GM18867 (cell line): ENCODE measurements at regions not wholly inside any gene's neighbourhood (a gene's known extent, or its start where the extent isn't known, plus 50 kb on each side); places are given as distances from the start of the nearest gene placed in this dataset.
"Not testable (repeated sequence)": the region's sequence is repeated elsewhere in the genome, so short reads cannot be mapped to it uniquely, and the experiment has no call there.

Source experiments
- ATAC-seq: cut with Tn5 transposase; IDR thresholded peaks from one replicate; pipeline ENCODE4 v1.9.1; 2021; ENCODE audit warnings: mild to moderate bottlenecking, moderate library complexity; ENCODE audit not compliant: unreplicated experiment

DNA sequence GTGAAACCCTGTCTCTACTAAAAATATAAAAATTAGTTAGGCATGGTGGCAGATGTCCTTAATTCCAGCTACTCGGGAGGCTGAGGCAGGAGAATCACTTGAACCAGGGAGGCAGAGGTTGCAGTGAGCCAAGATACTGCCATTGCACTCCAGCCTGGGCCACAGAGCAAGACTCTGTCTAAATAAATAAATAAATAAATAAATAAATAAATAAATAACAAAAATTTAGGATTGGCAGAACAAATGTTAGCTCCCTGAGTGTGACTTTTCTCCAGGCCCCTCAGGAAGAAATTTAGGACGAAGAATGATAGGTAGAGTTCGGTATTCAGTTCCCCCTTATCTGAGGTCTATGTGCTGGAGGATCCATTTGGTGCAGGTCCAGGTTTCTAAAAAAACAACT is 181.2 kb downstream of the CD47 start:
- ATAC-seq, result not testable (repeated sequence)

DNA sequence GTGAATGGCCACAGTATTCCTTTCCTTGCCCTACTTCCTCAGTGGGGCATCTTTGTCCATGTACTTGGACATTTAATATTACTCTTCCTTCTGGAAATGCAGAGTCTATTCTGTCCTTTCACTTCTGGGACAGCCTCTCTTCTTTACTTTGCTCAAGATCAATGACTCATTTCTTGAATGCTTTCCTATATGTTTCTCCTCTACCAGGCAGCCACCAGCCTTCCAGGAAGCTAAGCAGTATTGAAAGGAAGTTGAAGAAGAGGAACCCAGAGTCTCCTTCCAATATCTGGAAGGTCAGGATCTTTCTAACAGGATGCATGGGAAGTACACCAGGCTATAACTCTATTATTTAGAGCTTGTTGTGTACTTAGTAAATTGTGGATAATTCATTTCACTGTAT is 182.8 kb downstream of the CD47 start:
- ATAC-seq, result no peak

DNA sequence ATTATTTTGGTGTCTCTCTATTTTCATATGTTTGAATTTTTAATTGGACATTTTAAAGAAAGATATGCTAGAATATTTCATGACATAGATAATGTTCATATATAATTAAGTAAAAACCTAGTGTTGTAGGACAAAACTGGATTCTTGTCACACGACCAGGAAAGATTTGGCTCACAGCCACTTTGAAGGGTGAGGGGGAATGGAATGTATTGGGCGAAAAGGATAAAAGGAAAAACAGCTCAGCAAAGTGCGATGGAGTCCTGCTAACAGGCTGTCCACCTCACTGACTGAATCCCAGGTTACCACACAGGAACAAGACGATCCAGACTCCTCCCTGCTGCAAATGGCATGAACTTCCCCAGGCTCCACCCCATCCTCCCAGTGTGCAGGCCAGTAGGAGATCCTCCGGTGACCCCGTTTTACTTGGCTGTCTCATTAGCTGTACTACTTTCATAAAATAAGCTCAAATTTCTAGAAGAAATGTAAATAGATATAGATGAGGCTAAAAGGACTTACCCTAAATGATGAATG is 186.2 kb downstream of the CD47 start:
- ATAC-seq, result no peak

DNA sequence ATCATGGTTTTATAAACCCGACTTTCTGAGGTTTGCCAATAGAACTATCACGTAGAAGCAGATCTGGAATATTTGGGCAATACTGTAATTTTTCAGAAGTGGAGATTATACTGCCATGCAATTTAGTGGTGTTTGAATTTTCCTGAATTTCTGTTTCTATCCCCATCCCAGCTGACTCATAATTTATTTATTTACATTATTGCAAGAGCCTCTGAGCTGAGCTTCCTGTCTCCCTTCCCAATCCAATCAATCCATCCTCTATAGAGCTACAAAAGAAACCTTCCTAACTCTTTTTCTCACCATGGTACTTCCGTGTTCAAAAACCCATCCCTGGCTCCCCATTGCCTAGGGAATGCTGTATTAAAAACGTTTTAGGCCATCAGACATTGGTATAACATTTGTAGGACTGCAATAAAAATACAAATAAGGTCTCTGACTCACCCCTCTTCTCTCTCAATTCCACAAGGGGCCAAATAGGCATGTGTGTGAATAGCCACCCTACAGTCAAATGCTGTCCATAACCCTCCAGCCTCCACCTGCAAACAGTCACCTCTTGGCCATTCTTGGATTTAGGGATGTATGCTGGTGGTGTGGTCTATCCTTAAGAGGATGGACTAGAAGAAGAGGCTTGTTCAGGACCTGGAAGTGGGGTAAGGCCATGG is 190.7 kb downstream of the CD47 start:
- ATAC-seq, result no peak

DNA sequence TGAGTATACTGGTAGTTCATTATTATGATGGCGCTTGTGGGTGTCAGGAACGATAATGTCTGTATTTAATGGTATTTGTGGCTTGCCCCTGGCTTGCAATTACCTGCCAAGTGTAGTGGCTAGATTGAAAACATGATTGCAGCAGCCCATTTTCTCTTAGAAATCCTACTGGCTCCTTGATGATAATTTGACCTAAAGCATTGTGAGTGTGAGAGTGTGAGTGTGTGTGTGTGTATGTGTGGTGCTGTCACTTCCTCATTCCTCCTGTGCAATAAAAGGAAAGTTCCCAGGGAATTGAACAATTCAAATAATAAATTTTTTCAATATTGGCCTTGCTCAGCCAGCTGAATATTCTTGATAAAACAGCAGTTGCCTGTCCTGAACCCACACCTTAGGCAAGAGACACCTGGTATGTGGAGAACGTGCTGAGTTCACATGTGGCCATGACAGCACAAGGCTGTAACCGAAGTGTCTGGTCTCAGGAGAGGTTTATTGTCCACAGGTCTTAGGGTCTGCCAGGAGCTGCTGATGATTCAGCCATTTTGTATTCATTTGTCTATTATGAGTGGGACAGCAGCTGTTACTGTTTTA is 193.3 kb downstream of the CD47 start:
- ATAC-seq, result no peak

DNA sequence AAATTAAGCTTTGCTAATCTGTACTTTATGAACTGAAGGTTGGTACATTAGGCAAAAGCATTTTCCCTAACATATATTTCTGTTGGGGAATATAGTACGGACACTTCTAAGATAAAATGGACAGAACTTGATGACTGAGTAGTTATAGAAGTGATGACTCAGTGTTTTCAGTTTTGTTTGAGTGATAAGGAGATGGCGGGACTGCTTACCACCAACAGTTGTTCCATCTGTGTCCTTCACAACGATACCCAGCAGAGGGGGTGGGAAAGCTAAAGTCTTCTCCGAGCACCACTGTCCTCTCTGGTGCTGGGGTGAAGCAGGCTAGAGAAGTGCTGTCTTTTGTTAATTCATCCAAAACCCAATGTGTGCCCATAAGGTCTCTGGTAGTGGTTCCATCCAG is 195.8 kb downstream of the CD47 start:
- peak; percentile 68 for ATAC-seq

DNA sequence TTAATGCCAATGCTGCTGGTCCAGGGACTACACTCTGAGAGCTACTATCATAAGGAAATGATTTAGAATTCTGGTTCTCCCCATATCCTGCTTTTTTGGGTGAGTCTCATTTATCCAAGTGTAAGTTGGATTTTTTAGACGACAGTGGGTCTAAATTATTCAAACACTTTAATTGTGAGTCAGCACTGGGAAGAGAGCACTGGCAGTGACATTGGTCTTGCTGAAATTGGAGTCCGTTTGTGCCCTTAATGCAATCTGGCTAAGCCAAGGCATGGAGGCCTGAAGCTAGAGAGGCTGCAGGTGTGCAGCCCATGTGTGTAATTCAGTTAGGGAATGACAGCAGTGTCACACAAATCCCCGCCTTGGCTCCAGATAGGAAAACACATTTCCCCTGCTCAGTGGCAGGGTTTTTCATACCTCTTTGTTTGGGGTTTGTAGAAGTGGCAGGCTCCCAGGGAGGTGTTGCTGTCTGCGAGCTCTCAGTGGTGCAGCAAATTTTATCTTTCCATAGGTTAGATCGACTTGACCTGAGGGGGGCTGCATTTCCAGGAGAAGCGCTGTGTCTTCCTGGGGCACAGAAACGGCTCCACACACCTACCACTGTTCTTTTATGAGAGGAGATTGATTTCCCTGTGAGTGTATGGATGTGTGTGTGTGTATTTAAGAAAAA is 197.7 kb downstream of the CD47 start:
- no peak for ATAC-seq

DNA sequence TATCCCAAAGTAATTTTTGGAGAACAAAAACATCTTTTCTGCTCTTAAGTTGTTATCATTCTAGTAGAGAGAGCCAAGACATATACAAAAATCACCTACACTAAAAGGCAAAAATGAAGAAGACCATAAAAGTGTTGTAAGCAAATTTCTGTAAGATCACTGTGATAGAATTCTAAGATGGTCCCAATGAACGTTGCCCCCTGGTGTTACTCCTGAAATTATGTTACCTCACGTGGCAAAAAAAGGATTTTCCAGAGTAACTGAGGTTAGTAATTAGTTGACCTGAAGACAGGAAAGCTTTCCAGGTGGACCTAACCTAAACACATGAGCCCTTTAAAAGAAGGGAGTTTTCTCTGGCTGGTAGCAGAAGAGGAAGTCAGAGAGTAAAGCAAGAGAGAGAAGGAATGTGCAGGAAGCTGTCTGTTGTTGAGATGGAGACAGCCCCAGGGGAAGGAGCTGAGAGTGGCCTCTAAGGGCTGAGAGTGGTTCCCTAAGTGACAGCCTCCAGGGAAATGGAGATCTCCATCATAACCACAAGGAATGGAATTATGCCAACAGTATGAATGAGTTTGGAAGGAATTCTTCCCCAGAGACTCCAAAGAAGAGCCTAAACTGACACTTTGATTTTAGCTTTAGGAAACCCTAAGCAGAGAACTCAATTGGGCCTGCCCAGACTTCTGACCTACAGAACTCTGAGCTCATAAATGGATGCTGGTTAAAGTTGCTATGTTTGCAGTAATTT is 205.9 kb downstream of the CD47 start:
- no peak for ATAC-seq

DNA sequence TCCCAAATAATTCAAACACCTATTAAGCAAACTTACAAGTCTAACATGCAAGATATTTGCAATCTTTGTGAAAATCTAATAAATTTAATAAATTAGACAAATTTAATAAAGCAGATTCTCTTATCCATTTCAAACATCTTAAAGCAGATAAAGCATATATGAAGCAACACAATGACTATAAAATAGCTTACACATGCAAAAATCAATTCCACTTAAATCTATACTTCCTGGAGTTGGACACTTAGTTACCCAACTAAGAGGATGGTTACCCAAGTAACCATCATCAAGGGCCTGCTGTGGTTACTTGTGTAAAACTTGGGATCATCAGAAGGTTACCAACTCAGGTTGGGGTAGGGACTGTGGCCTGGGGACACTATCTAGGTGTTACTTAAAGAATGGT is 206.8 kb downstream of the CD47 start:
- no peak for ATAC-seq

DNA sequence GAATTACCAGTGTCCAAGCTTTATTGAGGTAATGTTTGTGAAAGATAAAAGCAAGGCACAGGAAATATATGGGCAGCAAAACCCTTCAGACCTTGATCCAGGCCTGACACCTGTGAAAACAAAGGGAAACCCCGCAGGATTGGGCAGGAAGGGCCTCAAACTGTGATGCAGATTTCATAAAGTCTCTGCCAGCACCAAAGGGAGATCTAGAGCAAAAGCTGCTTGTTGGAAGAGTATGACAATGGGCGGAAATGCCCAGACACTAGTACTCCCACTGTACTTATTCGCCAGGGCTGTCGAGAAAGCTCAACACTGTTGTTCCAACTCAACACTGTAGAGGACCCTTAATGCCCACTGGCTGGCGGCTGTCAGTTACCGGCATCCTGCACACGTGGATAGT is 207.9 kb downstream of the CD47 start:
- no peak for ATAC-seq

DNA sequence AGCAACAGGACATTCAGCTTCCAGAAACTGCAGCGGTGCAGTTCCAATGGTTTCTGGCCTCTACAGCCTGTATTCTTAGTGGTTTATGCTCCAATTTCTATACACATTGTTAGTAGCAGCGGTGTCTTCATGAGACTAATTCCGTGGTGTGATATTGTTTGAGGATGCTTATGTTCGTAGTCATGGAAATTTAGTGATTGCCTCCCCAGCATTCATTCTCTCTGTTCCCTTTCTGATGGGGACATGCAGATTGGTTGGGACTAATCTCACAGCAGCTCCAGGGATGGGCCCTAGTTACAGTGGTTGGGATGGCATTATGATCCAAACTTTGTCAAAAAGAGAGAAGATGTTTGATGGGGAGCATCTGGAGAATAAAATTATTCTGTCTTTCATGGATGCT is 208.6 kb downstream of the CD47 start:
- ATAC-seq, result no peak

DNA sequence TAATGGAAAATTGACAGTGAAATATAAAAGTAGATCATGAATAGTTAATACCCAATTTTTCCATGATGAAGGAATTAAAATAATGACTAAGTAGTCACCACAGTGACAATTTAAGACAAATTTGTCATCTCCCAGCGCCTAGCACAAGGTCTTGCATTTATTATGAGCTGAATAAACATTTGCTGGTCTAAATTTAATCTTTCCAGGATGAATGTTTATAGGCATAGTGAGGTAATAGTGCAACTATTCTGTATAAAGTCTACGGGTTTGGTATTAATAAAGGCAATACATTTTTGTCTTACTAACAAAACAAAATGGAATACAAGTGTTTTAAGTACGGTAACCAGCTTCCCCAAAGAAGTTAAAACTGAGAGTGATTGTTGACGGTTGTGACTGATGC is 209.3 kb downstream of the CD47 start:
- ATAC-seq, result no peak

DNA sequence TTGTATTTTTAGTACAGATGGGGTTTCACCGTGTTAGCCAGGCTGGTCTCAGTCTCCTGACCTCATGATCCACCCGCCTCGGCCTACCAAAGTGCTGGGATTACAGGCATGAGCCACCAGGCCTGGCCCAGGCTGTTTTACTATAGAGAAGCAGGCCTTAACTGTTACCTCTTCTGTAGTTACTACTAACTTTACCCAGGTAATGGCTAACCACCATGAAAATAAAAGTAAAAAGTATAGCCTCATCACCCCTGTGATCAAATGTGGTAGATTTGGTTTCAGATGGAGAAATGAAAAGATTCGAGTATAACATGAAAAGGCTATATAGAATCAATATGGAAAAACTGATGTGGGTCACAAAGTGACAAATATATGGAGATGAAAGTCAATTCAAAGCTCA is 210.1 kb downstream of the CD47 start:
- no peak for ATAC-seq

DNA sequence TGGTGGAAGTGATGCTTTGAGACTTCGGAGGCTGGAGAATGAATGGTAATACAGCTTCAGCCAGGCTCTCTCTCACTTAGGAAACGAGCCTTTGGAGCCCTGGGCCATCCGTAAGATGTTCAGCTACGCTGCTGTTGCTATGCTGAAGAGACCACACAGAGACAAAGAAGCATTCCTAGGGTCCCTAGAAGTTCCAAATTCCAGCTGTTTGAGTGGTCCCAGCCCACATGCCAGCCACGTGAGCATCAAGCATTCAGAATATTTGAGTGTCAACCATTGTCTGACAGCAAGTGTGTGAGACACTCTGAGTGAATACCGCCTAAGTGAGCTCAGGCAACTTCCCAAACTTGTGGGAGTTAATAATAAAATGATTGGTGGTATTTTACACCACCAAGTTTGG is 212.9 kb downstream of the CD47 start:
- no peak for ATAC-seq

DNA sequence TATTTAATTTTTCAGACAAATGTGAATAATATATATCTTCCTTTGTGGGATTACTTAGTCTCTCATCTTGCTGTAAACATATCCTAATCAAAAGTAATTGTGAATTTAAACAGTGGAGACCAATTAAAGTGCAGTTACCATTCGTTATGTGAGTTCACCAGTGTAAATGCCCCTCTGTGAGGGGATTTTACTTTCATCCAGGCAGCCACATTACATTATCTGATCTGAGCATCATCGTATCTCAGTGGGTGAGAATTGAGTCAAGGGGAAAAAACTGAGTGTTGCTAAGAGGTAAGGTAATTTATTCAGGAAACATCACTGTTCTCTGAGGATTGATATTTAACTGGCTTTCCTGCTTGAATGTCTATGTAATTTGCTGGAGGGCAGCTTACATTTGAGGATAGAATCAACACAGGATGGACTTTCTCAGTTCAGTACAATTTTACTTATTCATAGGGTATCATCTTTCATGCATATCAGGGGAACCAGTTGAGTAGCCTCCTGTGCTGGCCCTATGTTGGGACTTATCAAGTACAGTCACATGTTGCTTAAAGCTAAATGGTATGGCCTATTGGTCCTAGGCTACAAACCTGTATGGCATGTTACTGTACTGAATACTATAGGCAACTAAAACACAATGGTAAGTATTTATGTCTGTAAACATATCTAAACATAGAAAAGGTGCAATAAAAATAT is 219.7 kb downstream of the CD47 start:
- ATAC-seq, result no peak

DNA sequence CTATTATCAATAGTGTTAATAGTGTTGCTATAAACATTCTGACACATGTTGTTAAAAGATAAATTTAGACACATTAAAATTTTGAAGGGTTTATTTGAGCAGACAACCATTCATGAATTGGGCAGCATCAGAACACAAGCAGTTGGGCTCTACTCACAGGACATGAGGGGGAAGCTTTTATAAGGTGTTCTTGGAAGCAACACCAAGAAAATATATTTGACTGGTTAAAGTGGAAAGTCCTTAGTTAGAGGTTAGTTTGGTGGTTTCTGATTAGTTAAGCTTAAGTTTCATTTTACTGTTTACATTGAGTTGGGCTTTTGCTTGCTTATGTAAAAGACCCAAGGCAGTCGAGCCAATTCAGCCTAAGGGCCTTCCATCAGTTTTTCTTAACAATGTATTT is 220.7 kb downstream of the CD47 start:
- no peak for ATAC-seq

DNA sequence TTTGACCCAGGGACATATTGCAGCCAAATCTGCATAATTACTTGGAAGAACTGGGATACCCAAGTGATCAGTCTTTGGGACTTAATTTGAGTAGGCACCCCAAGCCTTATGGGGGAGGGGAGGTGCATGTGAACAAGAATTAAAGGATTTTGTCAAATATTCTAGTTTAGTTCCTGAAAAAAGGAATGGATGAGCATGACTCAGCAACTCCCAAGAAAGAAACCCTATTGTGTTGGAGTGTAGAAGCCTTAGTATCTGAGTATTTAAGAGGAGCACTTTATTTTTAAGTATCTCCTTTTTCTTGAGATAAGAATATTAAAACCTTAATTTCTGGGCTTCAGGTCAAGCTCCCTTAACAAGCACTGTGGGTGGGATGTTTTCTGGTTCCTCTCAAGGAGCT is 222.4 kb downstream of the CD47 start:
- ATAC-seq, result no peak

DNA sequence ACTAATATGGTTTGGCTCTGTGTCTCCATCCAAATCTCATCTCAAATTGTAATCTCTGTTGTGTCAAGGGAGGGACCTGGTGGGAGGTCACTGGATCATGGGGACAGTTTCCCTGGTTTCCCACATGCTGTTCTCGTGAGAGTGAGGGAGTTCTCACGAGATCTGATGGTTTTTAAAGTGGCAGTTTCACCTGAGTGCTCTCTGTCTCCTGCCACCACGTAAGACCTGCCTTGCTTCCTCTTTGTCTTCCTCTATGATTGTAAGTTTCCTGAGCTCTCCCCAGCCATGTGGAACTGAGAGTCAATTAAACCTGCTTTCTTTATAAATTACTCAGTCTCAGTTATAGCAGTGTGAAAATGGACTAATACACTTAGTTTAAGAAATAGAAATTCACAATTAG is 228.9 kb downstream of the CD47 start:
- peak; percentile 91 for ATAC-seq

DNA sequence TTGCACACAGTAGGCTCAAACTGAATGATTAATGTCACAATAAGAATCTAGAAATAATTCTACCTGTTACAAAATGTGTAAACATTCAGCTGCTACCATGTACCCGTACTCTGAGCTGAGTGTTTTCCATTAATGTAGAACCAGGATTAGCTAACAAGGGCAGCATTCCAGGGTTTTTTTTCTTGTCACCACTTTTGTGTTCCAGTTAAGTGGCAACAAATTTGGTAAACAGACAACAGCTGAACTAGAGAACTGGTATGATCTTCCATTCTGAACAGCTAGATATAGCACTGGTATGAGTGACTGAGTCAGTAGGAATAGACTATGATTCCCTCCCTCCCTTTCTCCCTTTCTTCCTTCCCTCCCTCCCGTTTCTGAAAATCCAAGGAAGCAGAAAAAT is 229.4 kb downstream of the CD47 start:
- ATAC-seq, result no peak
